Islet of Langerhans (tissue), 1 donor: ENCODE measurements at regions not wholly inside any gene's neighbourhood (a gene's known extent, or its start where the extent isn't known, plus 50 kb on each side); places are given as distances from the start of the nearest gene placed in this dataset.
"Not testable (repeated sequence)": the region's sequence is repeated elsewhere in the genome, so short reads cannot be mapped to it uniquely, and the experiment has no call there.

Experiments
- FAIRE-seq: peaks from one replicate; lab custom pipeline; 2011; peaks lifted over from hg19 to GRCh38; lab: Jason Lieb, UNC

- FAIRE-seq: not testable (repeated sequence)
Observed at GRCh38 chr2:87431051-87431450, 316.8 kb upstream of the PLGLB2 start.

GRCh38 chr2:87432711-87433453 is 315.0 kb upstream of the PLGLB2 start:
- not testable (repeated sequence) for FAIRE-seq

- not testable (repeated sequence) for FAIRE-seq
Observed at GRCh38 chr2:87436007-87436406, 311.9 kb upstream of the PLGLB2 start.

- FAIRE-seq: not testable (repeated sequence)
Observed at GRCh38 chr2:87437701-87438260, 310.1 kb upstream of the PLGLB2 start.

- FAIRE-seq: not testable (repeated sequence)
Observed at GRCh38 chr2:87438780-87439454, 309.0 kb upstream of the PLGLB2 start.

GRCh38 chr2:87439617-87440204 is 308.2 kb upstream of the PLGLB2 start:
- not testable (repeated sequence) for FAIRE-seq

- FAIRE-seq: not testable (repeated sequence)
Observed at GRCh38 chr2:87440650-87441049, 307.2 kb upstream of the PLGLB2 start.

GRCh38 chr2:87441375-87441774 is 306.5 kb upstream of the PLGLB2 start:
- not testable (repeated sequence) for FAIRE-seq

- not testable (repeated sequence) for FAIRE-seq
Observed at GRCh38 chr2:87442983-87443577, 304.8 kb upstream of the PLGLB2 start.

GRCh38 chr2:87444951-87445350 is 302.9 kb upstream of the PLGLB2 start:
- FAIRE-seq: not testable (repeated sequence)

- not testable (repeated sequence) for FAIRE-seq
Observed at GRCh38 chr2:87445613-87446312, 302.1 kb upstream of the PLGLB2 start.

GRCh38 chr2:87446313-87446696 is 301.6 kb upstream of the PLGLB2 start:
- not testable (repeated sequence) for FAIRE-seq

- FAIRE-seq: not testable (repeated sequence)
Observed at GRCh38 chr2:87449462-87449980, 298.4 kb upstream of the PLGLB2 start.

GRCh38 chr2:87452193-87452592 is 295.7 kb upstream of the PLGLB2 start:
- FAIRE-seq: not testable (repeated sequence)

- not testable (repeated sequence) for FAIRE-seq
Observed at GRCh38 chr2:87452861-87453260, 295.0 kb upstream of the PLGLB2 start.

GRCh38 chr2:87453965-87454364 is 293.9 kb upstream of the PLGLB2 start:
- not testable (repeated sequence) for FAIRE-seq

GRCh38 chr2:87454421-87454820 is 293.5 kb upstream of the PLGLB2 start:
- FAIRE-seq: not testable (repeated sequence)

- not testable (repeated sequence) for FAIRE-seq
Observed at GRCh38 chr2:87455209-87455853, 292.6 kb upstream of the PLGLB2 start.

- not testable (repeated sequence) for FAIRE-seq
Observed at GRCh38 chr2:87455854-87456249, 292.0 kb upstream of the PLGLB2 start.

GRCh38 chr2:87456477-87457128 is 291.3 kb upstream of the PLGLB2 start:
- FAIRE-seq: not testable (repeated sequence)
